ENCODE measurements at regions not wholly inside any gene's neighbourhood (a gene's known extent, or its start where the extent isn't known, plus 50 kb on each side); places are given as distances from the start of the nearest gene placed in this dataset.
"Not testable (repeated sequence)": the region's sequence is repeated elsewhere in the genome, so short reads cannot be mapped to it uniquely, and the experiment has no call there.

- no peak for DNase-seq
Measured at GRCh38 chr10:108567899-108568752, 1355.2 kb downstream of the XPNPEP1 start.

- DNase-seq = no peak
Measured at GRCh38 chr10:108566316-108567107, 1356.8 kb downstream of the XPNPEP1 start.

GRCh38 chr10:108562105-108562504 lies 1361.2 kb downstream of the XPNPEP1 start:
- peak; percentile 27 for DNase-seq

- peak; percentile 96 for DNase-seq
Measured at GRCh38 chr10:108561649-108562048, 1361.7 kb downstream of the XPNPEP1 start.

- peak; percentile 28 for DNase-seq
Measured at GRCh38 chr10:108560488-108560887, 1362.8 kb downstream of the XPNPEP1 start.

GRCh38 chr10:108556186-108556585 lies 1367.1 kb downstream of the XPNPEP1 start:
- DNase-seq = peak; percentile 91

- no peak for DNase-seq
Measured at GRCh38 chr10:108545921-108546320, 1377.4 kb downstream of the XPNPEP1 start.

- peak; percentile 61 for DNase-seq
Measured at GRCh38 chr10:108544500-108545120, 1378.7 kb downstream of the XPNPEP1 start.

- not testable (repeated sequence) for DNase-seq
Measured at GRCh38 chr10:108533551-108533950, 1369.0 kb upstream of the SORCS1 start.

GRCh38 chr10:108523016-108523800 lies 1358.7 kb upstream of the SORCS1 start:
- DNase-seq = no peak

- DNase-seq = no peak
Measured at GRCh38 chr10:108521827-108522492, 1357.5 kb upstream of the SORCS1 start.

- peak; percentile 69 for DNase-seq
Measured at GRCh38 chr10:108515821-108516220, 1351.3 kb upstream of the SORCS1 start.

- DNase-seq = no peak
Measured at GRCh38 chr10:108500396-108500795, 1335.9 kb upstream of the SORCS1 start.

- DNase-seq = peak; percentile 79
Measured at GRCh38 chr10:108496106-108496505, 1331.6 kb upstream of the SORCS1 start.

GRCh38 chr10:108490944-108491343 lies 1326.4 kb upstream of the SORCS1 start:
- DNase-seq = no peak

- DNase-seq = no peak
Measured at GRCh38 chr10:108471420-108471819, 1306.9 kb upstream of the SORCS1 start.

GRCh38 chr10:108469940-108470339 lies 1305.4 kb upstream of the SORCS1 start:
- no peak for DNase-seq

GRCh38 chr10:108465871-108466641 lies 1301.5 kb upstream of the SORCS1 start:
- DNase-seq = peak; percentile 61

- DNase-seq = no peak
Measured at GRCh38 chr10:108462005-108462404, 1297.5 kb upstream of the SORCS1 start.

- peak; percentile 31 for DNase-seq
Measured at GRCh38 chr10:108454793-108455192, 1290.3 kb upstream of the SORCS1 start.

- peak; percentile 31 for DNase-seq
Measured at GRCh38 chr10:108454224-108454623, 1289.7 kb upstream of the SORCS1 start.
